ENCODE measurements at regions not wholly inside any gene's neighbourhood (a gene's known extent, or its start where the extent isn't known, plus 50 kb on each side); places are given as distances from the start of the nearest gene placed in this dataset.

DNA sequence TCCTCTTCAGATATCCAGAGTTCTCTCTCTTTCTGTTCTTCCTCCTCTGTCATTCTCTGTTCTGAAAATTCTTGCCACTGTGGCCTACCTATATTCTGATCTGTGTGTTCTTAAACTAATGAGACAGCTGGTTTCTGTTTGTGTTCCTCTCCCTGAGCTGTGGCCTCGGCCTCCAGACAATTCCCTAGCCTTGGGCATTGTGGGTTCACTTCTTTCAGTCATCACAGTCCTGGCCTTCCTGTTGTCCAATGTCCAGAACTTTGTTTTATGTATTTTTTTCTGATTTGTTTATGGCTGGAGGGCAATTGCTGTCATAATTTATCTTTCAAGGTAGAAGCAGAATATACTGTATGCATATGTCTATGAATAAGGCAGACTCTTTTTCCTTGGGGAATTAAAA, 173.2 kb upstream of the MTPN start:
- ATAC-seq: no peak
- no peaks in the 10 kb centered on the region for H3K27me3 ChIP-seq (ENCODE audit: control insufficient read depth, insufficient read depth, low read length)
- H3K27ac ChIP-seq (ENCODE audit: low read length): no peak overlapping the region
- POLR2A ChIA-PET: no interaction called here
- in situ Hi-C loops (cut with HindIII; ENCODE audit: low pct_unique_long_range_greater_than_20kb, low sequenced_read_pairs) (no loop called here), intact Hi-C loops (cut with micrococcal nuclease; ENCODE audit: unreplicated experiment) (no loop called here)
- DNase-seq (ENCODE audit: low read depth, low spot score): no peak
- TF ChIP-seq REST (IDR thresholded peaks at IDR 0.05; ENCODE audit: insufficient read depth in 1 of 2, low read depth in 2 of 2, low read length in 1 of 2) (no peak), CTCF (IDR thresholded peaks at IDR 0.05) (no peak), POLR2AphosphoS5 (IDR thresholded peaks at IDR 0.05; ENCODE audit: low read depth, low read length) (no peak), TCF7L2 (IDR thresholded peaks at IDR 0.05; ENCODE audit: low read depth, low read length) (no peak), SIN3A (IDR thresholded peaks at IDR 0.05; ENCODE audit: borderline replicate concordance, insufficient read depth, low read depth, low read length) (no peak)
- H3K36me3 ChIP-seq (ENCODE audit: control insufficient read depth, insufficient read depth, low read length): no peaks in the 10 kb centered on the region
- H3K9me3 ChIP-seq (ENCODE audit: control insufficient read depth, insufficient read depth, low read depth, low read length): no peaks in the 10 kb centered on the region
- no peak overlapping the region for H3K4me3 ChIP-seq (ENCODE audit: low read depth in 2 of 2, low read length in 2 of 2)
- CTCF ChIA-PET: no interaction called here
- no peaks in the 10 kb centered on the region for H3K4me1 ChIP-seq (ENCODE audit: control insufficient read depth, insufficient read depth, low read length)
- BruUV-seq (replicated peaks): no TSS peak

GRCh38 chr7:136148920-136149319, 171.8 kb upstream of the MTPN start:
- no peak overlapping the region for H3K4me3 ChIP-seq (ENCODE audit: low read depth in 2 of 2, low read length in 2 of 2)
- no peaks in the 10 kb centered on the region for H3K36me3 ChIP-seq (ENCODE audit: control insufficient read depth, insufficient read depth, low read length)
- H3K9me3 ChIP-seq (ENCODE audit: control insufficient read depth, insufficient read depth, low read depth, low read length): no peaks in the 10 kb centered on the region
- no peak overlapping the region for H3K27ac ChIP-seq (ENCODE audit: low read length)
- DNase-seq (ENCODE audit: low read depth, low spot score) (no peak), ATAC-seq (no peak)
- CTCF ChIA-PET: no interaction called here
- intact Hi-C loops (cut with micrococcal nuclease; ENCODE audit: unreplicated experiment) (no loop called here), in situ Hi-C loops (cut with HindIII; ENCODE audit: low pct_unique_long_range_greater_than_20kb, low sequenced_read_pairs) (no loop called here)
- BruUV-seq (replicated peaks): no TSS peak
- H3K27me3 ChIP-seq (ENCODE audit: control insufficient read depth, insufficient read depth, low read length): no peaks in the 10 kb centered on the region
- POLR2A ChIA-PET: no interaction called here
- TF ChIP-seq POLR2AphosphoS5 (IDR thresholded peaks at IDR 0.05; ENCODE audit: low read depth, low read length) (no peak), CTCF (IDR thresholded peaks at IDR 0.05) (no peak), SIN3A (IDR thresholded peaks at IDR 0.05; ENCODE audit: borderline replicate concordance, insufficient read depth, low read depth, low read length) (no peak), TCF7L2 (IDR thresholded peaks at IDR 0.05; ENCODE audit: low read depth, low read length) (no peak), REST (IDR thresholded peaks at IDR 0.05; ENCODE audit: insufficient read depth in 1 of 2, low read depth in 2 of 2, low read length in 1 of 2) (no peak)
- no peaks in the 10 kb centered on the region for H3K4me1 ChIP-seq (ENCODE audit: control insufficient read depth, insufficient read depth, low read length)

Measured in Panc1 (cell line).